ENCODE measurements at regions not wholly inside any gene's neighbourhood (a gene's known extent, or its start where the extent isn't known, plus 50 kb on each side); places are given as distances from the start of the nearest gene placed in this dataset.

DNA sequence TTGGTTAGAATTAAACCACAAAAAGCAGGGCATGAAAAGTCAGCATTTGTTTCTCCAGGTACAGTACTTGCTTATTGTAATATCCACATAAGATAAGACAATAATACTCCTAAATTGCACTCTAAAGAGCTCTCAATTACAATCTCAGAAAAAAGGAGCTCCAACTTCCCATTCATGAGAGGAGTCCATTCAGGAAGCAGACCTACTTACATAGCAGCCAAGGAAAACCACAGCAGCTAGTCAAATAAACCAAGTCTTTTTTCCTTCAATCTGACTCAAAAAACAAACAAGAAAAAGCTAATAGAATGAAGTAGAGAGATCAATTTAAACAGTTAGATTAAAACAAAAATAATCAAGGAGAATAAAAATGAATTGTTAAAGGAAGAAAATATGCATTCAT, 885.2 kb upstream of the SLITRK6 start:
- no peaks in the 10 kb centered on the region for H3K9me3 ChIP-seq (ENCODE audit: control insufficient read depth in 2 of 2, low read length in 2 of 2)
- H3K4me3 ChIP-seq (ENCODE audit: low read length in 2 of 2) = no peak overlapping the region
- H3K9ac ChIP-seq (ENCODE audit: low read depth in 1 of 2, low read length in 2 of 2) = no peak overlapping the region
- no peaks in the 10 kb centered on the region for H3K36me3 ChIP-seq (ENCODE audit: control insufficient read depth in 2 of 2, insufficient read depth in 2 of 2, low read length in 2 of 2)
- H3K27ac ChIP-seq (ENCODE audit: low read depth in 2 of 2, low read length in 2 of 2) = no peak overlapping the region
- no peaks in the 10 kb centered on the region for H3K4me1 ChIP-seq (ENCODE audit: control insufficient read depth in 2 of 2, insufficient read depth in 2 of 2, low read length in 2 of 2)
- H3K27me3 ChIP-seq (ENCODE audit: control insufficient read depth in 2 of 2, insufficient read depth in 2 of 2, low read length in 2 of 2) = no peaks in the 10 kb centered on the region

- H3K4me3 ChIP-seq (ENCODE audit: low read length in 2 of 2) = no peak overlapping the region
- H3K27ac ChIP-seq (ENCODE audit: low read depth in 2 of 2, low read length in 2 of 2) = no peak overlapping the region
- no peaks in the 10 kb centered on the region for H3K27me3 ChIP-seq (ENCODE audit: control insufficient read depth in 2 of 2, insufficient read depth in 2 of 2, low read length in 2 of 2)
- H3K9ac ChIP-seq (ENCODE audit: low read depth in 1 of 2, low read length in 2 of 2) = no peak overlapping the region
- H3K9me3 ChIP-seq (ENCODE audit: control insufficient read depth in 2 of 2, low read length in 2 of 2) = peaks cover 0 to 2% of the 10 kb centered on the region in 2 donors
- no peaks in the 10 kb centered on the region for H3K4me1 ChIP-seq (ENCODE audit: control insufficient read depth in 2 of 2, insufficient read depth in 2 of 2, low read length in 2 of 2)
- H3K36me3 ChIP-seq (ENCODE audit: control insufficient read depth in 2 of 2, insufficient read depth in 2 of 2, low read length in 2 of 2) = no peaks in the 10 kb centered on the region
Observed at GRCh38 chr13:86689911-86690310, 890.7 kb upstream of the SLITRK6 start.

DNA sequence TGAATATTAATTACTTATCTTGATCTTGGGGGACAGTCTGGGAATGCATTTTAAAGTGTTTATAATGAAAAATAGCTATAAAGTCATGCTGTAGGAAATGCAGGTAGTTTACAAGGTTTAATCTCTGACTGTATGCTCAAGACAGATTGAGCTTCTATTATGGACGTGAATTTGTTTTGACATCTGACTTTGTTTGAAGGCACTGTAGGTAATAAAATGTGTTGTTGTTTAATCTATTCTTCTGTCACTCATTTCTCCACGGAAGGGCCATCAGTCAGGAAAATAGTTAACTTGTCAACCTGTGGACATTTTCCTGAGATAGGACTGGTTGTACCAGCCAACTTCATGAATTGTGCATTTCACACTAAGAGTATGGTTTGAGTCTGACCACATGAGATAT, 893.1 kb upstream of the SLITRK6 start:
- no peak overlapping the region for H3K4me3 ChIP-seq (ENCODE audit: low read length in 2 of 2)
- H3K9me3 ChIP-seq (ENCODE audit: control insufficient read depth in 2 of 2, low read length in 2 of 2) = peaks cover 0 to 2% of the 10 kb centered on the region in 2 donors
- H3K36me3 ChIP-seq (ENCODE audit: control insufficient read depth in 2 of 2, insufficient read depth in 2 of 2, low read length in 2 of 2) = no peaks in the 10 kb centered on the region
- no peak overlapping the region for H3K9ac ChIP-seq (ENCODE audit: low read depth in 1 of 2, low read length in 2 of 2)
- no peak overlapping the region for H3K27ac ChIP-seq (ENCODE audit: low read depth in 2 of 2, low read length in 2 of 2)
- H3K4me1 ChIP-seq (ENCODE audit: control insufficient read depth in 2 of 2, insufficient read depth in 2 of 2, low read length in 2 of 2) = no peaks in the 10 kb centered on the region
- no peaks in the 10 kb centered on the region for H3K27me3 ChIP-seq (ENCODE audit: control insufficient read depth in 2 of 2, insufficient read depth in 2 of 2, low read length in 2 of 2)

GRCh38 chr13:86710013-86710412, 910.8 kb upstream of the SLITRK6 start:
- H3K9ac ChIP-seq (ENCODE audit: low read depth in 1 of 2, low read length in 2 of 2) = no peak overlapping the region
- no peak overlapping the region for H3K27ac ChIP-seq (ENCODE audit: low read depth in 2 of 2, low read length in 2 of 2)
- no peaks in the 10 kb centered on the region for H3K36me3 ChIP-seq (ENCODE audit: control insufficient read depth in 2 of 2, insufficient read depth in 2 of 2, low read length in 2 of 2)
- no peaks in the 10 kb centered on the region for H3K27me3 ChIP-seq (ENCODE audit: control insufficient read depth in 2 of 2, insufficient read depth in 2 of 2, low read length in 2 of 2)
- no peaks in the 10 kb centered on the region for H3K4me1 ChIP-seq (ENCODE audit: control insufficient read depth in 2 of 2, insufficient read depth in 2 of 2, low read length in 2 of 2)
- no peaks in the 10 kb centered on the region for H3K9me3 ChIP-seq (ENCODE audit: control insufficient read depth in 2 of 2, low read length in 2 of 2)
- no peak overlapping the region for H3K4me3 ChIP-seq (ENCODE audit: low read length in 2 of 2)

GRCh38 chr13:86710896-86711295, 911.7 kb upstream of the SLITRK6 start:
- H3K36me3 ChIP-seq (ENCODE audit: control insufficient read depth in 2 of 2, insufficient read depth in 2 of 2, low read length in 2 of 2) = no peaks in the 10 kb centered on the region
- no peaks in the 10 kb centered on the region for H3K4me1 ChIP-seq (ENCODE audit: control insufficient read depth in 2 of 2, insufficient read depth in 2 of 2, low read length in 2 of 2)
- H3K4me3 ChIP-seq (ENCODE audit: low read length in 2 of 2) = no peak overlapping the region
- H3K27ac ChIP-seq (ENCODE audit: low read depth in 2 of 2, low read length in 2 of 2) = no peak overlapping the region
- H3K9ac ChIP-seq (ENCODE audit: low read depth in 1 of 2, low read length in 2 of 2) = no peak overlapping the region
- no peaks in the 10 kb centered on the region for H3K27me3 ChIP-seq (ENCODE audit: control insufficient read depth in 2 of 2, insufficient read depth in 2 of 2, low read length in 2 of 2)
- no peaks in the 10 kb centered on the region for H3K9me3 ChIP-seq (ENCODE audit: control insufficient read depth in 2 of 2, low read length in 2 of 2)

GRCh38 chr13:86714495-86714894, 915.3 kb upstream of the SLITRK6 start:
- H3K9me3 ChIP-seq (ENCODE audit: control insufficient read depth in 2 of 2, low read length in 2 of 2) = no peaks in the 10 kb centered on the region

GRCh38 chr13:86725105-86725504, 925.9 kb upstream of the SLITRK6 start:
- no peaks in the 10 kb centered on the region for H3K27me3 ChIP-seq (ENCODE audit: control insufficient read depth in 2 of 2, insufficient read depth in 2 of 2, low read length in 2 of 2)
- no peaks in the 10 kb centered on the region for H3K4me1 ChIP-seq (ENCODE audit: control insufficient read depth in 2 of 2, insufficient read depth in 2 of 2, low read length in 2 of 2)
- no peaks in the 10 kb centered on the region for H3K36me3 ChIP-seq (ENCODE audit: control insufficient read depth in 2 of 2, insufficient read depth in 2 of 2, low read length in 2 of 2)
- no peak overlapping the region for H3K4me3 ChIP-seq (ENCODE audit: low read length in 2 of 2)
- H3K9ac ChIP-seq (ENCODE audit: low read depth in 1 of 2, low read length in 2 of 2) = no peak overlapping the region
- H3K27ac ChIP-seq (ENCODE audit: low read depth in 2 of 2, low read length in 2 of 2) = no peak overlapping the region
- peaks cover 0 to 6% of the 10 kb centered on the region in 2 donors for H3K9me3 ChIP-seq (ENCODE audit: control insufficient read depth in 2 of 2, low read length in 2 of 2)

More at GRCh38 chr13:86714495-86714894, 915.3 kb upstream of the SLITRK6 start:
- Histone ChIP-seq H3K36me3 (ENCODE audit: control insufficient read depth in 2 of 2, insufficient read depth in 2 of 2, low read length in 2 of 2) (no peaks in the 10 kb centered on the region), H3K27ac (ENCODE audit: low read depth in 2 of 2, low read length in 2 of 2) (no peak overlapping the region), H3K27me3 (ENCODE audit: control insufficient read depth in 2 of 2, insufficient read depth in 2 of 2, low read length in 2 of 2) (no peaks in the 10 kb centered on the region), H3K9ac (ENCODE audit: low read depth in 1 of 2, low read length in 2 of 2) (no peak overlapping the region), H3K4me1 (ENCODE audit: control insufficient read depth in 2 of 2, insufficient read depth in 2 of 2, low read length in 2 of 2) (no peaks in the 10 kb centered on the region), H3K4me3 (ENCODE audit: low read length in 2 of 2) (no peak overlapping the region)

DNA sequence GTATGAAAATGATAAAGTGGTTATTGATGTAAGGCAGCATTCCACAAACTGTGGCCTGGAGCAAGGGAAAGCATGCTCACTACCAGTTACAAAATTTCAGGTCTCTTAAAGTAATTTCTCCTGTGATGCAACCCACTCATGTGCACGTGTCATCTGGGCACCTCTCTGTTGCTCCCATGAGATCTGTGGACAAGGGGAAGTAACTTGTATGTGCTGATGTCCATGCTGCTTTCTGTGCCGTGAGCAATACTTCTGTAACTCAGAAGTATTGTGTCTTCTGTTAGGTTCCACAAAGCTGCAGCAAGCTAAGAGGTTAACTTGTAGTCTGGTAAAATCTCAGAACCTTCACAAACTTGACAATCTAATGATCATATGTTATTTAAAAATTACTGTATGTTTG, 930.0 kb upstream of the SLITRK6 start:
- Histone ChIP-seq H3K27ac (ENCODE audit: low read depth in 2 of 2, low read length in 2 of 2) (no peak overlapping the region), H3K4me3 (ENCODE audit: low read length in 2 of 2) (no peak overlapping the region), H3K9me3 (ENCODE audit: control insufficient read depth in 2 of 2, low read length in 2 of 2) (peaks cover 0 to 12% of the 10 kb centered on the region in 2 donors), H3K4me1 (ENCODE audit: control insufficient read depth in 2 of 2, insufficient read depth in 2 of 2, low read length in 2 of 2) (no peaks in the 10 kb centered on the region), H3K27me3 (ENCODE audit: control insufficient read depth in 2 of 2, insufficient read depth in 2 of 2, low read length in 2 of 2) (no peaks in the 10 kb centered on the region), H3K36me3 (ENCODE audit: control insufficient read depth in 2 of 2, insufficient read depth in 2 of 2, low read length in 2 of 2) (no peaks in the 10 kb centered on the region), H3K9ac (ENCODE audit: low read depth in 1 of 2, low read length in 2 of 2) (no peak overlapping the region)

- no peak overlapping the region for H3K27ac ChIP-seq (ENCODE audit: low read depth in 2 of 2, low read length in 2 of 2)
- H3K4me3 ChIP-seq (ENCODE audit: low read length in 2 of 2) = no peak overlapping the region
- no peak overlapping the region for H3K9ac ChIP-seq (ENCODE audit: low read depth in 1 of 2, low read length in 2 of 2)
- no peaks in the 10 kb centered on the region for H3K4me1 ChIP-seq (ENCODE audit: control insufficient read depth in 2 of 2, insufficient read depth in 2 of 2, low read length in 2 of 2)
- no peaks in the 10 kb centered on the region for H3K27me3 ChIP-seq (ENCODE audit: control insufficient read depth in 2 of 2, insufficient read depth in 2 of 2, low read length in 2 of 2)
- no peaks in the 10 kb centered on the region for H3K36me3 ChIP-seq (ENCODE audit: control insufficient read depth in 2 of 2, insufficient read depth in 2 of 2, low read length in 2 of 2)
- H3K9me3 ChIP-seq (ENCODE audit: control insufficient read depth in 2 of 2, low read length in 2 of 2) = peaks cover 0 to 12% of the 10 kb centered on the region in 2 donors
Observed at GRCh38 chr13:86731987-86732386, 932.8 kb upstream of the SLITRK6 start.

GRCh38 chr13:86737334-86737932, 933.7 kb upstream of the SLITRK5 start:
- Histone ChIP-seq H3K9me3 (ENCODE audit: control insufficient read depth in 2 of 2, low read length in 2 of 2) (no peaks in the 10 kb centered on the region), H3K27ac (ENCODE audit: low read depth in 2 of 2, low read length in 2 of 2) (no peak overlapping the region), H3K27me3 (ENCODE audit: control insufficient read depth in 2 of 2, insufficient read depth in 2 of 2, low read length in 2 of 2) (no peaks in the 10 kb centered on the region), H3K9ac (ENCODE audit: low read depth in 1 of 2, low read length in 2 of 2) (no peak overlapping the region), H3K36me3 (ENCODE audit: control insufficient read depth in 2 of 2, insufficient read depth in 2 of 2, low read length in 2 of 2) (no peaks in the 10 kb centered on the region), H3K4me1 (ENCODE audit: control insufficient read depth in 2 of 2, insufficient read depth in 2 of 2, low read length in 2 of 2) (no peaks in the 10 kb centered on the region), H3K4me3 (ENCODE audit: low read length in 2 of 2) (no peak overlapping the region)
